ENCODE measurements at regions not wholly inside any gene's neighbourhood (a gene's known extent, or its start where the extent isn't known, plus 50 kb on each side); places are given as distances from the start of the nearest gene placed in this dataset.
"Not testable (repeated sequence)": the region's sequence is repeated elsewhere in the genome, so short reads cannot be mapped to it uniquely, and the experiment has no call there.

- no peak for DNase-seq
Measured at GRCh38 chr4:28443801-28444412, 1583.3 kb downstream of the STIM2 start.

DNA sequence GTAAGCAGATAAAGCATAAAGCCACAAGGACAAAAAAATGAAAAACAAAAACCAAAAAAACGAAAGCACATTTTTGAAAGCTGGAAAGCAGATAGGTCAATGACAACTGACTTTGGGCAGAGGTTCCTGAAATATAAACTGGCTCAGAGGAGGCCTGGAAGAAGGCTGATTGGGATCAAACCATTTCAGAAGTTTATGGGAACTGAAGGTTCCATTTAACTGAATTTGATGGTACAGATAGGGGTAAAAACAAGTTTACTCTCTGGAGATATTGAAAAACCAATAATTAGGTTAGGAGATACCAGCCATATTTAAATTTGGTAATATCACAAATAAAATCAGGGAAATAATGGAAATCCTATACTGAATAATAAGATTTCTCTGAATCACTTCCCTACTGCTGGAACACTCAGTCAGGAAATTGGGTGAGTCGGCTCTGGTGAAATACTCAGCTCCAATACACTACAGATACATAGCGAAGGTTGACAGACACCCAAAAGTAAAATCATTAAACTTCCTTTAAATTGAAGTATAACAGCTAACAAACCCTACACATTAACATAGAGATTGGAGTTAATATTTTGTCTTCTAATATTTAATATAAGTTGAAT lies 1584.3 kb downstream of the STIM2 start:
- DNase-seq: no peak

GRCh38 chr4:28449085-28449484 lies 1588.4 kb downstream of the STIM2 start:
- DNase-seq: no peak

DNA sequence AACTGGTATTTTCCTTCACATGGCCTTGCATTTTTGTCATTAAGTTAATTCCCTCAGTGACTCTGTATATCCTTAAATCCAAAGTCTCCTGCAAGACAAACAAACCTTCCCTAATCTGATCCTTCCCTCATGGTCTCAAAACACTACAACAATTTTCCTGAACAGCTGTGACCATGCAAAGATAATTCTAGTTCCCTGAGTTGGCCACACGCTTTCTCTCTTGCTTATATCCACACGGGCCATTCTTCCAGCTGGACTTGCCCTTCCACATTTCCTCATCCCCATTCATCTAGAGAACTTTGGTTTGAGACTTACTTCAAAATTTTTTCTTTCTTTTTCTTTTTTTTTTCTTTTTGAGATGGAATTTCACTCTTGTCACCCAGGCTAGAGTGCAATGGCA lies 1590.7 kb downstream of the STIM2 start:
- DNase-seq: no peak

DNA sequence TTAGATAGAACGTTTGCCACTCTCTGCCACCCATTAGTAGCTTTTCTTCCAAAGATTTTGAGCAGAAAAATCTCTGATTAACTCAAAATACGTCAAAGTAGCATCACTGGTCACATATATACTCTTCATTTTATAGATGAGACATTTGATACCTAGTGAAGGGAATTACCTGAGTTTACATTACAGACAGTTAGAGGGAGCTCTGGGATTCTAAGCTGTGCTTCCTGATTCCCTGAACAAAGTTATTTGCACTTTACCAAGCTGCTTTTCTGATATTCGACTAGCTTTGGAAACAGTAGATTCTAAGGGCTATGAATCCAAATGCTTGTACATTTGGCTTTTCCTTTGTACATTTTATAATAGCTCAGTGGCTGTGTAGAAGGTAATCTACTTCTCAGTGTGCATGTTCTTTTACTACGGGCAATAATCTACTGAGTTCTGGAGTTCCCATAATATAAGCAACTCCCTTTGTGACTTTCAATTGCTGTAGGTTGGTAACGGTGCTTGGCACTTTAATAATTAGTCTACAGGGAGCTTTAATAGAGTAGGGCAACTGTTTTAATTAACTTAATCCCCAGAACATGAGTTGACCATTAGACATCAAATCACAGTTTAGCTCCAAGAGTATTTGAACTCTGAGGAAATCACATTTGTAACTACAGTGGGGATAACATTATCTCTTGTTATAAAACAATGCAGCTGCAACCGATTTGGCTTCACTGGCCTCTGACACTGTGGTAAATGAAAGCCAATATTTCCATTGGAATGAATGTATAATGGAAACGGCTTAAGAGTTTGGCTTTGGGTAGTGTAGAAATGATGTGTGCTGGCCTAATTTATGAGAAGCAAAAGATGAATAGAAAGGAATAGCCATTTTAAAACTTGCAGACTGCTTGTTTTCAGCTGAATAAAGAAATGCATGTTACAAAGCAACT lies 1602.4 kb downstream of the STIM2 start:
- DNase-seq: no peak

GRCh38 chr4:28464823-28465222 lies 1604.2 kb downstream of the STIM2 start:
- DNase-seq: no peak

DNA sequence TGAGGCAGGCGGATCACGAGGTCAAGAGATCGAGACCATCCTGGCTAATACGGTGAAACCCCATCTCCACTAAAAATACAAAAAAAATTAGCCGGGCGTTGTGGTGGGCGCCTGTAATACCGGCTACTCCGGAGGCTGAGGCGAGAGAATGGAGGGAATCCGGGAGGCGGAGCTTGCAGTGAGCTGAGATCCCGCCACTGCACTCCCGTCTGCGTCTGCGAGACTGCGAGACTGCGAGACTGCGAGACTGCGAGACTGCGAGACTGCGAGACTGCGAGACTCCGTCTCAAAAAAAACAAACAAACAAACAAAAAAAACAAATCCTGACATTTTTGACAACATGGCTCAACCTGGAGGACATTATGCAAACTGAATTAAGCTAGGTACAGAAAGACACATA lies 1606.2 kb downstream of the STIM2 start:
- not testable (repeated sequence) for DNase-seq

- no peak for DNase-seq
Measured at GRCh38 chr4:28469387-28469786, 1608.7 kb downstream of the STIM2 start.

- DNase-seq: no peak
Measured at GRCh38 chr4:28469886-28470285, 1609.2 kb downstream of the STIM2 start.

DNA sequence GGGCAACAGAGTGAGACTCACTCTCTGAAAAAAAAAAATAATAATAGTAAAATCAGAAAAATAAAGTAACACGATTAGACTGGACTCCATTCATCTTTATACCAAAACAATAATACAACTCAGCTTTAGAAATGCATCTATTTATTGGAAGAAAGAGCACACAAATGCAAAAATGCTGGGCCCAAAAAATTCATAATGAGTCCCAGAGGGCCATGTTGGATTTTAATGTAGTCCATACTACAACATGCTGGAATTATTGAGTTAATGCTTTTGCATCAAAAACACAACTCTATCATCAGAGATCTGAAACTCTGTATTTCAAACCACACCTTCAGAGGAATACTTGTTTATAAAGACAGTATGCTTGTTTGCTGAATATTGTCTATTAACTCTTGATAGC lies 1614.7 kb downstream of the STIM2 start:
- DNase-seq: no peak

DNA sequence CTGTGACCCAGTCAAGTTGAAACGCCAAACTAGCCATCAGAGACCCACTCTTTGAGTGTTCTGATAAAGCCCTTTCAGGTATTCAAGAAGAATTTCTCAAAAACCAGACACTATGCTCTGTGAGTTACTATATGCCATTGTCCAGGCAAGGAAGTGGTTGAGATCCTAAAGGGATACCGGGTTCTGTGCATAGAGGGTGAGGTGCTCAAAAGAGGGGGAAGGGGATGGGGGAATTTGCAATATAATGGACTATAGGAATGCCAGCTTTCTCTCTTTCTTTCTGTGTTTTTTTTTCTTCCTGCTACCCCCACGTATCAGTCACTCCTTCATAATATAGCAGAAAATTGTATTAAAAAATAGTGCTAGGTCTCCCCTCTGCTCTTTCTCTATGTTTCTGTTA lies 1619.0 kb downstream of the STIM2 start:
- DNase-seq: no peak

- DNase-seq: no peak
Measured at GRCh38 chr4:28481565-28481964, 1620.9 kb downstream of the STIM2 start.

DNA sequence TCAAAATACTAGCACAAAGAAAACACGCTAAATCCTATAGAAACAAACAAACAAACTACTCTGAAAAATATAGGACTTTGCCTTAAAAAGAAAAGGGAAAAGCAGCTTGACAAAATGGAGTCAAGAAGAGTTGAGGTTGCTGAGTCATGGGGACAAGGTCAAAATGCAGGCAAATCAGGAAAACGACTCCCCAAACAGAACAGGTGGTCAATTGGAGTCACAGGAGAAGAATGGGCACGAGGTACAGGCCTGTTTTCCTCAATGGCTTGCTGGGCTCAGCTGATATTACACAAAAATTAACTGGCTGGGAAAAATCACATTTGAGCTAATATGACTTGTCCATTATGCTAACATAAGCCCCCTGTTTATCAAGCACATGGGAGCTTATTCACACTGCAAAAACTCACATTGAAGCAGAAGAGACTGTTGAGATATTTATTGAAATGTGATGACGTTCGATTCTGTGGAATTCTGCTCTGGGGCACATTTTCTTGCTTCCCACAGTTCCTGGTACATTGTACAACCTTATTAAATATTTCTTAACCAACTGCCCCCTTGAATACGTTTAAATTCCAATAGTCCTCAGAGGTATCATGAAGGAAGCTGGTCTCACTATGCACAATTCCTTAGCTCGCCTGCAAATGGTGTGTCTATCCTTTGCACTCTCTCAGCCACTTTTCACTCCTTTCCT lies 1622.1 kb downstream of the STIM2 start:
- no peak for DNase-seq

- no peak for DNase-seq
Measured at GRCh38 chr4:28488021-28488420, 1627.4 kb downstream of the STIM2 start.

- DNase-seq: no peak
Measured at GRCh38 chr4:28490669-28491068, 1630.0 kb downstream of the STIM2 start.

DNA sequence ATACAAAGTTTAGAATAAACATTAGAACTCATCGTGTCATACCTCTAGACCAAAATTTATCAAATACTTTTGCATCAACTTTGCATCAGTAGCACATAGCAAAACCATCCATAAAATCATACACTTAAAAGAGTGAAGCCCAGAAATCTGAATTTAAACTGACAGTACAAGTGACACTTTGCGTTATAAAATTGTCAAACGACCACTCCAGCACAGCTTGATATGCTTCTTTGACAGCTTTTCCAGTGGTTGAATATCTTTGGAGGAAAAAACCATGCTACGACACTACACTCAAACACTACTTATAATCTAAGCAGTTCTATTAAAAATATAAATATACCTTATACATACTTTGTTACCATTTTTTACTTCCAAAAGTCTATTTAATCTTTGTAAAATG lies 1644.4 kb downstream of the STIM2 start:
- DNase-seq: no peak

GRCh38 chr4:28508636-28509035 lies 1648.0 kb downstream of the STIM2 start:
- no peak for DNase-seq

DNA sequence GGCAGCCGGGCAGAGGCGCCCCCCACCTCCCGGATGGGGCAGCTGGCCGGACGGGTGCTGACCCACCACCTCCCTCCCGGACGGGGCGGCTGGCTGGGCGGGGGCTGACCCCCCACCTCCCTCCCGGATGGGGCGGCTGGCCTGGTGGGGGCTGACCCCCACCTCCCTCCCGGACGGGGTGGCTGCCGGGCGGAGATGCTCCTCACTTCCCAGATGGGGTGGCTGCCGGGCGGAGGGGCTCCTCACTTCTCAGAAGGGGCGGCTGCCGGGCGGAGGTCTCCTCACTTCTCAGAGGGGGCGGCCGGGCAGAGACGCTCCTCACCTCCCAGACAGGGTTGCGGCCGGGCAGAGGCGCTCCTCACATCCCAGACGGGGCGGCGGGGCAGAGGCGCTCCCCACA lies 1654.1 kb downstream of the STIM2 start:
- not testable (repeated sequence) for DNase-seq

DNA sequence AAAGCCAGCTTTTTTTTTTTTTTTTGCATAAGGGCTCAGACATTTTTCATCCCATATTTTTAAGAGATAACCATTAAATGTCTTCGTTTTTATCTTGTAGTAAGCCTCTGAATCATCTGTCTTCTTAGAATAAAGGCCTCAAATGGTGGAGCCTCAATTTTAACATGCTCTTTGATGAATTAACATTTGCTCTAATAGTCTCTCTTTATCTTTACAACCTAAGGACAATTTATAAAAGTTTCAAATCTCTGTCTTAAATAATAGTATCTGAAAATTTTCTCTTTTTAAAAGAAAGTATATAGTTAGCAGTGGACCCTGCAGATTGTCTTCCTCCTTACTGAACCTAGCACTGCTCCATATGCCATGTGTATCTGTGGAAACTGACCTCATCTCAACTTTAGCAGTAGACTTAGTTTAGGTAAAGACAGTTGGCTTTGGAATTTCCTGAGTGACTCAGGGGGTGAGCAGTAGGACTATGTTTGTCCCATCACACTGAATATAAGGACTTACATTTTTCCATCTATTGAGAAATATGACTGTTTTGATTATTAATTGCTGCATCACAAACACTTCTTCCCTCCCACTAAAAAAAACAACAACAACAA lies 1658.0 kb downstream of the STIM2 start:
- no peak for DNase-seq

- no peak for DNase-seq
Measured at GRCh38 chr4:28523681-28524190, 1663.1 kb downstream of the STIM2 start.

DNA sequence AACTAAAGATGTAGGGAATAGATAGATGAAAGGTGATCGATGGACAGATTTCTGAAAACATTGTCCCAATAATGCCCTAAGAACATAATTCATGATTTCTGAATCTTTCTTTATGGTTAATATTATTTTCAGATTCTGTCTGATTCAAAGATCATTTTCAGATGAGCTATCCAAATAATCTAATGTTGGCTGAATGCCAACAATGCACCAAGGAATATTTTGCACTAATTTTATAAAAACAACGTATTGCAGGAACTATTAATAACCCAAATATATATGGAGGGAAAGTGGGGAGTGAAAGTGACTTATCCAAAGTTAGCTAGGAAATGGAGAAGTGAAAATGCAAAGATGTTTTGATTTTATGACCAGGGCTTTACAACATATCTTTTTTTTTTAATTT lies 1675.5 kb downstream of the STIM2 start:
- DNase-seq: no peak

- no peak for DNase-seq
Measured at GRCh38 chr4:28545986-28546385, 1685.3 kb downstream of the STIM2 start.

- no peak for DNase-seq
Measured at GRCh38 chr4:28548136-28548535, 1687.5 kb downstream of the STIM2 start.
